ENCODE measurements at regions not wholly inside any gene's neighbourhood (a gene's known extent, or its start where the extent isn't known, plus 50 kb on each side); places are given as distances from the start of the nearest gene placed in this dataset.

- TF ChIP-seq ZNF280C (tag by site-specific recombination; IDR thresholded peaks at IDR 0.05) (no peak), PRDM1 (tag by site-specific recombination; IDR thresholded peaks at IDR 0.05) (no peak)
Observed at GRCh38 chr2:65974067-65974723, 460.7 kb upstream of the MEIS1 start (continued).

DNA sequence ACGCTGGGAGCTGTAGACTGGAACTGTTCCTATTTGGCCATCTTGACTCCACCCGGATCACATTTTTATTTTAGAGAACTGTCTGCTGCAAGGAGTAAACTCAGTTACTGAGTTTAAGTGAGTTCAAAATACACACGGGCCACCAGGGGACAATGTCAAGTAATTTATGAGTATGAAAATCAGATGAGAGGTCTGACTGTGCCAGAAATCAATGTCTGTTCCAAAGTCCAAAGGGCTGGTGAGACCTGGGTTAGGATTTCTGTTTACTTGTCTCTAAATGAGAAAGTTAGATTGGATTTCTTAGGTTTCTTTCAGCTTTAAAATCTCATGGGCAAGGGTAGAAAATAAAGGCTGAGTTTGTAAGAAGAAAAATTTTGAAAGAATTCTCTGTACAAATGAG, 465.8 kb upstream of the MEIS1 start:
- no peaks in the 10 kb centered on the region for H3K36me3 ChIP-seq (ENCODE audit: control insufficient read depth in 2 of 2, insufficient read depth in 1 of 2, low read length in 2 of 2)
- POLR2A ChIA-PET: no interaction called here
- no peaks in the 10 kb centered on the region for H3K9me3 ChIP-seq (ENCODE audit: control insufficient read depth, insufficient read depth, low read depth, low read length)
- H3K4me1 ChIP-seq (ENCODE audit: control insufficient read depth, insufficient read depth, low read length): no peaks in the 10 kb centered on the region
- no peak overlapping the region for H3K27ac ChIP-seq (ENCODE audit: extremely low read depth, low read depth, low read length)
- TF ChIP-seq ZNF664 (tag by site-specific recombination; IDR thresholded peaks at IDR 0.05): no peak
- TF ChIP-seq, protein P1, sequence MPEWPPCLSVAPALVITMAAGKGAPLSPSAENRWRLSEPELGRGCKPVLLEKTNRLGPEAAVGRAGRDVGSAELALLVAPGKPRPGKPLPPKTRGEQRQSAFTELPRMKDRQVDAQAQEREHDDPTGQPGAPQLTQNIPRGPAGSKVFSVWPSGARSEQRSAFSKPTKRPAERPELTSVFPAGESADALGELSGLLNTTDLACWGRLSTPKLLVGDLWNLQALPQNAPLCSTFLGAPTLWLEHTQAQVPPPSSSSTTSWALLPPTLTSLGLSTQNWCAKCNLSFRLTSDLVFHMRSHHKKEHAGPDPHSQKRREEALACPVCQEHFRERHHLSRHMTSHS (tag by site-specific recombination; IDR thresholded peaks at IDR 0.05): no peak
- no peak for TF ChIP-seq ZFP41 (tag by site-specific recombination; IDR thresholded peaks at IDR 0.05; ENCODE audit: borderline replicate concordance)
- no peak for TF ChIP-seq KLF17 (tag by site-specific recombination; IDR thresholded peaks at IDR 0.05)
- no peak for TF ChIP-seq ZEB2 (tag by site-specific recombination; IDR thresholded peaks at IDR 0.05)
- no peak for TF ChIP-seq MEIS1 (CRISPR knock-in tag; IDR thresholded peaks at IDR 0.05; ENCODE audit: borderline replicate concordance)
- no peak for TF ChIP-seq PRDM1 (tag by site-specific recombination; IDR thresholded peaks at IDR 0.05)
- no peak for TF ChIP-seq REPIN1 (tag by site-specific recombination; IDR thresholded peaks at IDR 0.05; ENCODE audit: low read depth)
- TF ChIP-seq ZFP37 (tag by site-specific recombination; IDR thresholded peaks at IDR 0.05): no peak
- TF ChIP-seq ZBTB21 (tag by site-specific recombination; IDR thresholded peaks at IDR 0.05): no peak
- no peak for TF ChIP-seq ZNF654 (tag by site-specific recombination; IDR thresholded peaks at IDR 0.05; ENCODE audit: low read depth)
- TF ChIP-seq, protein P2, sequence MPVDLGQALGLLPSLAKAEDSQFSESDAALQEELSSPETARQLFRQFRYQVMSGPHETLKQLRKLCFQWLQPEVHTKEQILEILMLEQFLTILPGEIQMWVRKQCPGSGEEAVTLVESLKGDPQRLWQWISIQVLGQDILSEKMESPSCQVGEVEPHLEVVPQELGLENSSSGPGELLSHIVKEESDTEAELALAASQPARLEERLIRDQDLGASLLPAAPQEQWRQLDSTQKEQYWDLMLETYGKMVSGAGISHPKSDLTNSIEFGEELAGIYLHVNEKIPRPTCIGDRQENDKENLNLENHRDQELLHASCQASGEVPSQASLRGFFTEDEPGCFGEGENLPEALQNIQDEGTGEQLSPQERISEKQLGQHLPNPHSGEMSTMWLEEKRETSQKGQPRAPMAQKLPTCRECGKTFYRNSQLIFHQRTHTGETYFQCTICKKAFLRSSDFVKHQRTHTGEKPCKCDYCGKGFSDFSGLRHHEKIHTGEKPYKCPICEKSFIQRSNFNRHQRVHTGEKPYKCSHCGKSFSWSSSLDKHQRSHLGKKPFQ (tag by site-specific recombination; IDR thresholded peaks at IDR 0.05): no peak
- TF ChIP-seq ZNF211 (tag by site-specific recombination; IDR thresholded peaks at IDR 0.05; ENCODE audit: low read depth): no peak
- no peak for TF ChIP-seq ZNF555 (tag by site-specific recombination; conservative IDR thresholded peaks at IDR 0.05)
- no peak for TF ChIP-seq RBAK (tag by site-specific recombination; IDR thresholded peaks at IDR 0.05)
- no peak for TF ChIP-seq GLI4 (tag by site-specific recombination; IDR thresholded peaks at IDR 0.05)
- no peak for TF ChIP-seq ZNF169 (tag by site-specific recombination; IDR thresholded peaks at IDR 0.05)
- no peak for TF ChIP-seq ZNF704 (tag by site-specific recombination; IDR thresholded peaks at IDR 0.05)
- no peak overlapping the region for H3K4me3 ChIP-seq (ENCODE audit: low read depth, low read length)
- CTCF ChIA-PET: no interaction called here
